Motor neuron (in vitro differentiated cells): ENCODE measurements at regions not wholly inside any gene's neighbourhood (a gene's known extent, or its start where the extent isn't known, plus 50 kb on each side); places are given as distances from the start of the nearest gene placed in this dataset.
"Not testable (repeated sequence)": the region's sequence is repeated elsewhere in the genome, so short reads cannot be mapped to it uniquely, and the experiment has no call there.

Experiments
- ATAC-seq, 8 experiments: fragments of 200-7000 bp; cut with Tn5 transposase; replicated peaks in 6 of 8; 2 replicates each; pipeline ENCODE4 v1.8.0; 2021; ENCODE audit warnings: mild to moderate bottlenecking in 8 of 8, moderate library complexity in 8 of 8
- H3K27ac ChIP-seq, 2 donors: fragments of 250-450 bp; sonication (Bioruptor Pico); 2 replicates each; pipeline ENCODE4 v1.9.0; 2021; ENCODE audit warnings: antibody characterized with exemption in 2 of 2, mild to moderate bottlenecking in 2 of 2, moderate library complexity in 1 of 2
- H3K4me1 ChIP-seq, 2 donors: fragments of 250-450 bp; sonication (Bioruptor Pico); replicated peaks in 1 of 2; 2 replicates each; pipeline ENCODE4 v1.6.1; 2021; ENCODE audit warnings: antibody characterized with exemption in 2 of 2, mild to moderate bottlenecking in 2 of 2, moderate library complexity in 1 of 2
- H3K4me3 ChIP-seq, 5 donors: fragments of 250-450 bp; sonication (Bioruptor Pico); 2 replicates each; pipeline ENCODE4 v1.9.0; 2021; ENCODE audit warnings: antibody characterized with exemption in 5 of 5, mild to moderate bottlenecking in 5 of 5, moderate library complexity in 4 of 5
- WGBS, 10 experiments: fragments of 450-650 bp; shearing (Covaris generic); methylation state at CpG; one replicate each; pipeline ENCODE4 v1.0.0; 2022; 5-methylcytosine and 5-hydroxymethylcytosine counted together
- in situ Hi-C, 9 experiments: fragments of 400-800 bp; cut with MboI; loops; one replicate each; pipeline ENCODE4 v1.15.0; 2021; ENCODE audit warnings: low sequenced_read_pairs in 9 of 9, low pct_unique_long_range_greater_than_20kb in 2 of 9; ENCODE audit not compliant: unreplicated experiment in 9 of 9

DNA sequence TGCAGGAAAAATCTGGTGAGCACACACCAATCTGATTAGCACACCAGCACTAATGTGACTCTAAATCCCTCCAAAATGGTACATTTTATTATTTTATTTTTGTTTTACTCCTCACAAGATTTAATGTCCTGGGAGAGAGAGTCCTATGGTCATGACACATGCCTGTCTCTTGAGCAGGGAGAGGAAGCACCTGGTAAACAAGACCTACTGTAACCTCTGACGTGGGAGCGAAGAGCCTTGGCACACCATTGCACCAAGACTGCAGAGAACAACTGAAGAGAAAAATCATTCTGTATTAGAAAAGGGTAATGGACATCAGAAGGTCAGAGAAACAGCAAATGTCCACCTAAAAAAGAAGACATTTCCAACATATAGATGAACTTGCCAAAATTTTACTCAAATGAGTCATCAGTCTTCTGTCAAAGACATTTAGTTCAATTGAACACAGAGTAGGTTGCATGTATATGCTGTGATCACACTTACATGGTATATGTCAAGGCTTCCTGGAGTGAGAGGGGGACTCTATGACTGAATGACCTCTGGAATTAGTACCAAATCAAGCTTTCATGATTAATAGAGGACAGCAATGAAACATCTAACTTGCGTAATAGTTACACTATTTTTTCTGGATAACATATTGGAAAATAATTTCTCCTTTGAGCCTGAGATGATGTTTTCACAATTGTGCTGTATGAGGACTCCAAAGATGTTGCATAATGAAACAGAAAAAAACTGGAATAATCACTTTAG is 186.9 kb upstream of the FLRT2 start:
- no peak overlapping the region for H3K27ac ChIP-seq
- H3K4me3 ChIP-seq = no peak overlapping the region
- WGBS, 10 experiments = 20 to 100% (median 83%) methylated on average over 1 to 3 of the region's 3 CpGs; no CpG with 5 or more reads in 1 of the 10 experiments
- ATAC-seq = no peak
- H3K4me1 ChIP-seq = no peaks in the 10 kb centered on the region
- in situ Hi-C loops = no loop called here

DNA sequence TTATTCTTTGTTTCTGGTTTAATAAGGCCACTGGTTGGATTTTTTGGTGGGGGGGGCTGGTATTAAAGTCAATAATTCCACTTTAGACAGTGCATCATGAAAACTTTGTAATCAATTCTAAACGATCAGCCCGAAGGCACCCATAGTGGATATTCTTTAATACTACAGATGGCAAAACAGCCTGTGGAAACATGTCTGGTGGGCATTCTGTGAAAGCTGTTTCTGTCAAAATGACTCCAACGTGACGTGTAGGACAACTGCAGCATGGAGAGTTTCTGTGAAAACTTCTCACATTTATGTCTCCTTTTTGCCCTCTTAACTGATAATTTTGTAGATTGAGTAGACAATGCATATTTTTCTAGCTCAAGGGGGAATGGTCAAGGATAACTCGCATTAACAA is 185.8 kb upstream of the FLRT2 start:
- in situ Hi-C loops = no loop called here
- WGBS, 10 experiments = 60 to 100% (median 74%) methylated on average over 1 to 5 of the region's 5 CpGs; no CpG with 5 or more reads in 1 of the 10 experiments

DNA sequence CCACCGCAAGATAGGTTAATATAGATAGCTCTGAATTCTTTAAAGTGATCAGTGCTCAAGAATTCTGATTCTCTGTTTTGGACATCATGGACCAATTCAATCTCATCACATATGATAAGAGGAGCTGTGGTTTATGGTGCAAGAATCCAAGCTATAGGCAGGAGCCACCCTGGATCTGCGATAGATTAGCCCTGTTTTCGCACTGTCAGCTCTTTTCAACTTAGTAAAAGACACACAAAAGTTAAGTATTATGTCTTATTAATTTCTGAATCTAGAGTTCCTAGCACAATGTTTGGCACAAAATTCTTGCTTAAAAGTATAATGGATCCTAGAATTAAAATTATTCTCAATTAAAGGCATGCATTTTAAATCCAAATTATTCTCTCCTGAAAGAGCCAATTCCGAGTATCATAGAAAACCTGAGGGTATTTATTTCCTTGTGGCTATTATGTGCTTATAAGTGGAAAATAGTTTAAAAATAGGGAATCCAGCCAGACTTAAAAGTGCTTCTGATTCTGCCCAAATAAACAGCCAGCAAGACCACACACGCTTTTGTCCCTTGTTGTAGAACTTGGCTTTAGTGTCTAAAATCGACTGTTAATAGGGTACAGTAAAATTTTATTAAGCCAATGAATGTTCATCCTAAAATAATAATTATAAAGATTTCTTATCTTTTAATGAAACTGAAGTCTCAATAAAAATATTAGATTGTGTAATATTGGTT is 184.9 kb upstream of the FLRT2 start:
- Histone ChIP-seq H3K4me3 (no peak overlapping the region), H3K4me1 (no peaks in the 10 kb centered on the region), H3K27ac (no peak overlapping the region)
- in situ Hi-C loops = no loop called here
- no peak for ATAC-seq
- 40 to 97% (median 83%) methylated on average over 3 to 6 of the region's 6 CpGs for WGBS, 10 experiments

More for the DNA sequence above, 185.8 kb upstream of the FLRT2 start:
- Histone ChIP-seq H3K4me3 (no peak overlapping the region), H3K4me1 (no peaks in the 10 kb centered on the region), H3K27ac (no peak overlapping the region)
- ATAC-seq = no peak

DNA sequence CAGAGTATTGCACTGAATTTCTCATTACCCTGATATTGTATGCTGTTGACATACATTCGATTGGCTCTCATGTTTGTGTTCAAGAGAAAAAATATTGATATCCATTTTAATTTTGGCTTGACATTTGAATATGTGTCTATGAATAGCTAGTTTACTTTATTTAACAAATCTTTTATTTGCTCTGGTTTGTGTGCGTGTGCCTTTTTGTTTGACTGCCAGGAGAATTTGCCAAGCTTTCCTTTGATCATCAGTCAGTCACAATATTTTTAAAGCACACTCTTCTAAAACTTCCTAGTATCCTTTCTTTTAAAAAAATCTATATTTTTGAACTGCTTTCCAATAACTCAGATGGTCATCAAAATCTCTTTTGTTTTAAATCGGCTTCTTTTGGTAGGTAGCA is 179.3 kb upstream of the FLRT2 start:
- no peaks in the 10 kb centered on the region for H3K4me1 ChIP-seq
- H3K27ac ChIP-seq = no peak overlapping the region
- no peak for ATAC-seq
- in situ Hi-C loops = no loop called here
- WGBS, 10 experiments = 24 to 100% (median 84%) methylated on average over 1 to 3 of the region's 3 CpGs
- no peak overlapping the region for H3K4me3 ChIP-seq

DNA sequence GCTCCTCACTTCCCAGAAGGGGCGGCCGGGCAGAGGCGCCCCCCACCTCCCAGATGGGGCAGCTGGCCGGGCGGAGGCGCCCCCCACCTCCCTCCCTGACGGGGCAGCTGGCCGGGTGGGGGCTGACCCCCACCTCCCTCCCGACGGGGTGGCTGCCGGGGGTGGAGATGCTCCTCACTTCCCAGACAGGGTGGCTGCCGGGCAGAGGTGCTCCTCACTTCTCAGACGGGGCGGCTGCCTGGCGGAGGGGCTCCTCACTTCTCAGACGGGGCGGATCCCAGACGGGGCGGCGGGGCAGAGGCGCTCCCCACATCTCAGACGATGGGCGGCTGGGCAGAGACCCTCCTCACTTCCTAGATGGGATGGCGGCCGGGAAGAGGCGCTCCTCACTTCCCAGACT is 177.4 kb upstream of the FLRT2 start:
- H3K4me1 ChIP-seq, H3K27ac ChIP-seq, in situ Hi-C loops, H3K4me3 ChIP-seq, ATAC-seq: not testable (repeated sequence)
- no CpG with 5 or more reads among the region's 26 CpGs for WGBS, 10 experiments

DNA sequence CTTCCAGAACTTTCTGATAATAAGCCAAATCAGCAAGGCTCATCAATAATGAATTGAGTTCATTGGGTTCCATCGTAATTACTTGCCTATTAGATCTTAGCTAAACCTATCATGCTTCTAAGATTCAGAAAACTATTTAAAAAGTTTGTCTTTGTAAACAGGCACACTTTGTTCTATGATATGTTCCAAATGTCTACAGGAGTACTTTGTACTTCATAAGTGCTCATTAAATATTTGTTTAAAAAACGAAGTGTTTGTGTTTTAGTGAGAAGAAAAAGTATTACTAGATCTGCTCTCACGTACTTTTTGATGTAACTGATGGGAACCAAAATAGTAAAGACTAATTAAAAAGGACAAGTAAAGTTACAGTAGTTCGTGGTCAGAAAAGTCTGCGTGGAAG is 172.8 kb upstream of the FLRT2 start:
- Histone ChIP-seq H3K27ac (no peak overlapping the region), H3K4me3 (no peak overlapping the region), H3K4me1 (no peaks in the 10 kb centered on the region)
- in situ Hi-C loops = no loop called here
- ATAC-seq = no peak
- WGBS, 10 experiments = 36 to 97% (median 77%) methylated on average over 3 to 5 of the region's 5 CpGs; no CpG with 5 or more reads in 1 of the 10 experiments

DNA sequence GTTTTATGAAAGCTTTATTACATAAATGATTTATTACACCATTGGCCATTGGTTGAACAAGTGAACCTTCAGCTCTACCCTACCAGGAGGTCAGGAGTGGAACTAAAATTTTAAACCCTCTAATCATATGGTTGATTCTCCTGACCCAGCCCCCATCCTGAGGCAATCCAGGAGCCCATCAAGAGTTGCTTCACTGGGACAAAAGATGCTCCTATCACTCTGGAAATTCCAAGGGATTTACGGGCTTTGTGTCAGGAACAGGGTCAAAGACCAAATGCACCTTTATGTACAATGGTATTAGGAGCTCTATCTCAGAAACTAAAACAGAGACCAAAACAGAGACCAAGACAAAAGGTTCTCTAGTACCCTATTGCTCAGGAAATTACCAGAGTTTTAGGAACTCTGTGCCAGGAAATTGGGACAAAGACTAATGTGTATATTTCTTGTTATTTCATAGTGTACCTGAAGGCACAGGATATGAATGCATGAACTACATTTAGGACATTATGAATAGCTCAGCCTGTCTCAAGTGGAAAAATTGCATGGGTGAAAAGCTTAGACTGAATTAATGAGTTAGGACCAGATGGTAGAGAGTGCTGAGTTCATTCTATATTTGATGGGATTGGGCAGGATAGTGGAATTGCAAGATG is 171.7 kb upstream of the FLRT2 start:
- Histone ChIP-seq H3K27ac (no peak overlapping the region), H3K4me3 (no peak overlapping the region), H3K4me1 (peaks cover 0 to under 1% of the 10 kb centered on the region in 2 donors)
- ATAC-seq = no peak
- in situ Hi-C loops = no loop called here
- 100% methylated on average over 1 of the region's 1 CpG; no CpG with 5 or more reads in 6 of the 10 experiments for WGBS, 10 experiments

DNA sequence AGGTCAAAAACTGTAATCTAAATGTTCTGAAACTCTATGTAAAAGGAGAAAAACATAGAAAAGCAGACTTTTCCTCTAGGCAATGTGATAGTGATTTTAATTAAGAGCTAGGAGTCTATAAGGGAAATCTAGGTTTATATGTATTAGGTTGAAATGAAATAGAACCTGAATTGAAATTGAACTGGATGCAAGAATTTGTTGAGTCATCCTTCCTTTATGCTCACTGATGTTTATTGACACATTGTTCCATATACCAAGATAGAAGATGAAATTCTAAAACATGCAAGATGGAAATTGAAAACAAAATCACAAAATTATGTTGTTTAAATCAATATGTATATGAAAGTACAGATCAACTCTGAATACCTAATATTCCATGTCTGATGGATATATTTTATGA is 170.4 kb upstream of the FLRT2 start:
- no peak overlapping the region for H3K27ac ChIP-seq
- no peak overlapping the region for H3K4me3 ChIP-seq
- ATAC-seq = no peak
- in situ Hi-C loops = no loop called here
- H3K4me1 ChIP-seq = peaks cover 4 to 5% of the 10 kb centered on the region in 2 donors

DNA sequence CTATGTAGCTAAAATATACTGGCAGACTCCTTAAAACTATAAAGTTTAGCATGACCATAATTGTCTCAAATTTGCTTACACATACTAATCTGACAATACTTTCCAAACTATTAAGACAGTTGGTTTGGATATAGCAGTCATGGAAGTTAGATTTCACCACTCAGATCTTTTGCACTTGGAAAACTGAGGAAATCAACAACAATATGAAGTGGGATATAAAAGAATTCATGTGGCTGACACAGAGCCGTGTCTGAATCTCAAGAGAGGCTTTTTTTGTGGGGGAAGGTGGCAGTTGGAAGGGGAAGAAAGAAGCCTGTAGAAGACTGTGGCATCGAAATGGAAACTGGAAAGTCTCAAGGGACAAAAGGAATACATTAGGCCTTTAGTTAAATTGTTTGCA is 166.6 kb upstream of the FLRT2 start:
- Histone ChIP-seq H3K4me1 (peaks cover 4 to 5% of the 10 kb centered on the region in 2 donors), H3K27ac (no peak overlapping the region), H3K4me3 (no peak overlapping the region)
- in situ Hi-C loops = no loop called here
- ATAC-seq = no peak
- WGBS, 10 experiments = 0 to 75% (median 37%) methylated on average over 1 to 2 of the region's 2 CpGs

DNA sequence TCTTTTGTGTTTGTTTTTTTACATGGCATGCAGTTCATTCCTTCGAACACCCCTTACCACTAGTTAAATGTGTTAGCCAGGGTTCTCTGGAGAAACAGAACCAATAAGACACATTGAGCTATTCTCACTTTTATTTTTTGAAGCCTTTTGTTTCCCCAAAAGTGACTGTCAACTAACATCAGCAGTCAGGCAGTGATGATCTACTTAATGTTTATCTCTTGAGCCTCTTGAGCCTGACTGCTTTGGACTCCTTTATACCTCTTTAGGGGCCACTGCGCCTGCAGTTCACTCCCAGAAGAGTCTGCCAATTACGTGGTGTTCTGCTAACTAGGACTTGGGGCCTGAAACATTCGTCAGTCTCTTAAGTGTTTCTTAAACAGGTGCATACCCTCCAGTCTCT is 163.7 kb upstream of the FLRT2 start:
- no peak for ATAC-seq
- H3K4me3 ChIP-seq = no peak overlapping the region
- H3K4me1 ChIP-seq = peaks cover 4 to 5% of the 10 kb centered on the region in 2 donors
- 54 to 100% (median 92%) methylated on average over 1 to 4 of the region's 4 CpGs for WGBS, 10 experiments
- in situ Hi-C loops = no loop called here
- no peak overlapping the region for H3K27ac ChIP-seq

DNA sequence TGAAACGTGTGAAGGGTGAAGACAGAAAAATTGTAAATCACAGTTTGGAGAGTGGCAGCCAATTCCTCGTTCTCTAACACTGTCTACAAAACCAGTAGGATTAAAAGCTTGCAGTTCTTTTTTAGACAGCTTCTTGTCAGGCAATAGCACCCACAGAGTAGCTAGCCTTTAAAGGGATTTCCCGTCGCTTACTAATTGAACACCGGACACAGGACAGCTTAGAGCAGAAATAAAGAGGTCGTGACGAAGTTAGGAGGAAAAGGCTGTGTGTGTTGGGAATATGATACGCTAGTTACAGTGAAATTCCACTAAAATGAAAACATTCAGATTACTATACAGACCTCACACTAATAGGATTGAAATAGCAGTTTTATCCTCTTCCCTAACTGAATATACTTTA is 149.1 kb upstream of the FLRT2 start:
- no peak overlapping the region for H3K27ac ChIP-seq
- WGBS, 10 experiments = 30 to 91% (median 65%) methylated on average over 2 to 8 of the region's 8 CpGs; no CpG with 5 or more reads in 2 of the 10 experiments

DNA sequence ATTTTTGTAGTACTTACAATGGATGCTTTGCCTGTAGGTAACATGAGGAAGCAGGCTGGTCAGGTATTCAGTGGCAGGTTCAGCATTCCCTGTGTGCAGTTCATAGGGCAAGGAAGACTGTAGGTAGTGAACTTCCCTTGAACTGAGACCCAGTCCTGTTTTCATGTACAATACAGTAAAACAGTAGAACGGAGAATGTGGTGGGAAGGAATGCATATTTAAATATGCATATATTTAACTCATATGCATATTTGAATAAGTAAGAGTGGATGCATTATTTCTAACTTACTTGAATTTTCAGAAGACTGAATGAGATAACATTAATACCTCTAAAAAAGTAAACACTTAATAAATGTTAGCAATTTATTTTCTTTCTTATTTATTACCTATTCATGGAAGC is 147.6 kb upstream of the FLRT2 start:
- Histone ChIP-seq H3K4me1 (peaks cover 0 to 8% of the 10 kb centered on the region in 2 donors), H3K27ac (no peak overlapping the region), H3K4me3 (no peak overlapping the region)
- ATAC-seq = peak in 3 of 8 experiments; percentile 93 to 98 (median 94)
- in situ Hi-C loops = no loop called here
- 0 to 100% (median 100%) methylated on average over 1 of the region's 1 CpG; no CpG with 5 or more reads in 5 of the 10 experiments for WGBS, 10 experiments

More for the DNA sequence above, 149.1 kb upstream of the FLRT2 start:
- ATAC-seq = no peak
- in situ Hi-C loops = no loop called here
- H3K4me1 ChIP-seq = no peaks in the 10 kb centered on the region
- no peak overlapping the region for H3K4me3 ChIP-seq

DNA sequence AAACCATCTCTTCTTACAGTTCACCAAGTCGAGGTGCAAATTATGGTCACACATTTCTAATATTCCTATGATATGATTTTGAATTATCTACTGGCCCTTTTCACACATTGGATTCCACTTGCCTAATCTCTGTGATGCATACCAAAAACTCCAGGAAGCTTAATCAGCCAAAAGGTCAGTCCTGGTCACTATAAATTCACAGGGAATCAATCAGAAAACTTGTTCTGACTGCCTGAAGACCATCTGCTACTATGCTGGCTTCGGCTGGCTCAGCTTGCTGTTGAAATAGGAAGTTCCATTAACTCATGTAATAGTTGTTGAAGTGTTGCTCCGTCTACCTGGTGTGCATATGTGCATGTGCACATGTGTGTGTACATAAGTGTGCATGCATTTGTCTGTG is 142.8 kb upstream of the FLRT2 start:
- peak in 1 of 8 experiments; percentile 42 for ATAC-seq
- in situ Hi-C loops = no loop called here
- H3K27ac ChIP-seq = no peak overlapping the region
- no peak overlapping the region for H3K4me3 ChIP-seq
- peaks cover 0 to 11% of the 10 kb centered on the region in 2 donors for H3K4me1 ChIP-seq
- WGBS, 10 experiments = 17 to 70% (median 57%) methylated on average over 1 to 3 of the region's 3 CpGs; no CpG with 5 or more reads in 1 of the 10 experiments
